ENCODE measurements at regions not wholly inside any gene's neighbourhood (a gene's known extent, or its start where the extent isn't known, plus 50 kb on each side); places are given as distances from the start of the nearest gene placed in this dataset.

- TF ChIP-seq, protein P1, sequence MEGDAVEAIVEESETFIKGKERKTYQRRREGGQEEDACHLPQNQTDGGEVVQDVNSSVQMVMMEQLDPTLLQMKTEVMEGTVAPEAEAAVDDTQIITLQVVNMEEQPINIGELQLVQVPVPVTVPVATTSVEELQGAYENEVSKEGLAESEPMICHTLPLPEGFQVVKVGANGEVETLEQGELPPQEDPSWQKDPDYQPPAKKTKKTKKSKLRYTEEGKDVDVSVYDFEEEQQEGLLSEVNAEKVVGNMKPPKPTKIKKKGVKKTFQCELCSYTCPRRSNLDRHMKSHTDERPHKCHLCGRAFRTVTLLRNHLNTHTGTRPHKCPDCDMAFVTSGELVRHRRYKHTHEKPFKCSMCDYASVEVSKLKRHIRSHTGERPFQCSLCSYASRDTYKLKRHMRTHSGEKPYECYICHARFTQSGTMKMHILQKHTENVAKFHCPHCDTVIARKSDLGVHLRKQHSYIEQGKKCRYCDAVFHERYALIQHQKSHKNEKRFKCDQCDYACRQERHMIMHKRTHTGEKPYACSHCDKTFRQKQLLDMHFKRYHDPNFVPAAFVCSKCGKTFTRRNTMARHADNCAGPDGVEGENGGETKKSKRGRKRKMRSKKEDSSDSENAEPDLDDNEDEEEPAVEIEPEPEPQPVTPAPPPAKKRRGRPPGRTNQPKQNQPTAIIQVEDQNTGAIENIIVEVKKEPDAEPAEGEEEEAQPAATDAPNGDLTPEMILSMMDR (IDR thresholded peaks at IDR 0.05; ENCODE audit: insufficient read depth, low read length, poor library complexity, severe bottlenecking), result no peak
- TF ChIP-seq EZH2phosphoT487 (conservative IDR thresholded peaks at IDR 0.05; ENCODE audit: low read length), result no peak
Observed at GRCh38 chr10:4125776-4126175, 340.8 kb upstream of the KLF6 start.
